Tibial artery (tissue), 4 donors: ENCODE measurements at regions not wholly inside any gene's neighbourhood (a gene's known extent, or its start where the extent isn't known, plus 50 kb on each side); places are given as distances from the start of the nearest gene placed in this dataset.

Experiments used
- DNase-seq, 2 donors: peaks; one replicate each; pipeline ENCODE4 v3.0.0-alpha.2; 2019
- H3K27ac ChIP-seq, 2 donors: fragments of 200-600 bp; sonication (generic) in 1 of 2; 1 replicate in 1 of 2; 2 replicates in 1 of 2; pipeline ENCODE4 v1.5.1; 2018 to 2019; ENCODE audit warnings: mild to moderate bottlenecking in 1 of 2
- H3K27me3 ChIP-seq, 2 donors: fragments of 200-600 bp; sonication (generic) in 1 of 2; one replicate each; pipeline versions ENCODE4 v1.5.1 to v1.6.0; 2016 to 2019
- H3K36me3 ChIP-seq, 3 donors: fragments of 200-600 bp; sonication (generic) in 2 of 3; one replicate each; pipeline ENCODE4 v1.5.1; 2016 to 2019; ENCODE audit warnings: mild to moderate bottlenecking in 2 of 3
- H3K4me1 ChIP-seq, 4 donors: fragments of 200-600 bp; sonication (generic) in 2 of 4; 1 replicate in 3 of 4; 2 replicates in 1 of 4; pipeline ENCODE4 v1.5.1; 2016 to 2019
- H3K4me3 ChIP-seq, 2 donors: fragments of 200-600 bp; sonication (generic) in 1 of 2; 1 replicate in 1 of 2; 2 replicates in 1 of 2; pipeline ENCODE4 v1.5.1; 2018 to 2019; ENCODE audit warnings: mild to moderate bottlenecking in 2 of 2
- H3K9me3 ChIP-seq, 3 donors: fragments of 200-600 bp; sonication (generic) in 1 of 3; one replicate each; pipeline ENCODE4 v1.5.1; 2016 to 2019
- intact Hi-C: fragments of 100-400 bp; cut with DNase I; formaldehyde crosslinking; loops from one replicate; pipeline ENCODE4 v1.15.0; 2023; ENCODE audit warnings: low total_unique reads
- TF ChIP-seq, protein P1 (sequence below), 2 experiments: fragments of 200-600 bp in 1 of 2; fragments of 450-650 bp in 1 of 2; IDR thresholded peaks; one replicate each; pipeline ENCODE4 v1.5.1; 2017 to 2019; ENCODE audit warnings: antibody characterized with exemption in 2 of 2, mild to moderate bottlenecking in 1 of 2, moderate library complexity in 1 of 2

DNA sequence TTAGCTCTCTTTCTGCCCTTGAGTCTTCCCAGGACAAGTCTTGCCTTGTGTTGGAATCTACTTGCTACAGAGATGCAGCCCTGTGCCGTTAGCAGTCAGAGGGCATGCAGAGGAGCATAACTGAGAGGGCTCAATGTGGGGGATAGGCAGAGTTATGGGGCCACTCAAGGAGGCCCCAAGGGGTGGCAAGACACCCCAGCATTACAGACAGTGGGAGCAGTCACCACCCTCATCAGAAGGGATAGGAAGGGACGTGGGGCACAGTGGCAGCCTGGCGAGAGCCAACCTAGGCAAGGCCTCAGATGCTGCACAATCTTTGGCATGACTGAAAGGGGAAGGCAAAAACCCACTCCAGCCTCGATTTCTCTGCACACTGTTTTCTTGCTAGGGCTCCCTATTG, 169.1 kb downstream of the TMEM18 start:
- no peaks in the 10 kb centered on the region for H3K27me3 ChIP-seq
- TF ChIP-seq, protein P1, sequence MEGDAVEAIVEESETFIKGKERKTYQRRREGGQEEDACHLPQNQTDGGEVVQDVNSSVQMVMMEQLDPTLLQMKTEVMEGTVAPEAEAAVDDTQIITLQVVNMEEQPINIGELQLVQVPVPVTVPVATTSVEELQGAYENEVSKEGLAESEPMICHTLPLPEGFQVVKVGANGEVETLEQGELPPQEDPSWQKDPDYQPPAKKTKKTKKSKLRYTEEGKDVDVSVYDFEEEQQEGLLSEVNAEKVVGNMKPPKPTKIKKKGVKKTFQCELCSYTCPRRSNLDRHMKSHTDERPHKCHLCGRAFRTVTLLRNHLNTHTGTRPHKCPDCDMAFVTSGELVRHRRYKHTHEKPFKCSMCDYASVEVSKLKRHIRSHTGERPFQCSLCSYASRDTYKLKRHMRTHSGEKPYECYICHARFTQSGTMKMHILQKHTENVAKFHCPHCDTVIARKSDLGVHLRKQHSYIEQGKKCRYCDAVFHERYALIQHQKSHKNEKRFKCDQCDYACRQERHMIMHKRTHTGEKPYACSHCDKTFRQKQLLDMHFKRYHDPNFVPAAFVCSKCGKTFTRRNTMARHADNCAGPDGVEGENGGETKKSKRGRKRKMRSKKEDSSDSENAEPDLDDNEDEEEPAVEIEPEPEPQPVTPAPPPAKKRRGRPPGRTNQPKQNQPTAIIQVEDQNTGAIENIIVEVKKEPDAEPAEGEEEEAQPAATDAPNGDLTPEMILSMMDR (IDR thresholded peaks at IDR 0.05): no peak
- DNase-seq: no peak
- intact Hi-C loops: no loop called here
- no peak overlapping the region for H3K27ac ChIP-seq
- H3K36me3 ChIP-seq: no peaks in the 10 kb centered on the region
- H3K9me3 ChIP-seq: no peaks in the 10 kb centered on the region
- no peaks in the 10 kb centered on the region for H3K4me1 ChIP-seq
- H3K4me3 ChIP-seq: no peak overlapping the region

DNA sequence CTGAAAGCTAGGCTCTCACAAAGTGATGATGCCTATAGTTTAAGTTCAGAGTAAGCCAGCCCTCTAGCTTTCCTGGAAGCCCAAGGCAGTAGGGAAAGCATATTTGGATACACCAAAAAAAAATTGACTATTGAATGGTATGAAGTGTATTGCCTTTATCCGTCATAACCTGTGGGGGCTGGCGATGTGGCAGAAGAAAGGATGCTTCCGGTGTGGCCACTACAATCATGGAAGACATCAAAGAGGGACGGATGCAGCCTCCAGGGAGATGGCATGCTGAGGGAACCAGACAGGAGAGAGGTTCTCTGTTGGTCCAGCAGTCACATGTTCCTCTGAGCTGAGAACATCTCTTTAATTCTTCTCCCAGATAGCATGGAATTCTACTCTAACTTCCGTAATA, 170.3 kb downstream of the TMEM18 start:
- TF ChIP-seq, protein P1 (IDR thresholded peaks at IDR 0.05): no peak
- no peak overlapping the region for H3K4me3 ChIP-seq
- H3K27me3 ChIP-seq: no peaks in the 10 kb centered on the region
- no peak overlapping the region for H3K27ac ChIP-seq
- no peaks in the 10 kb centered on the region for H3K4me1 ChIP-seq
- DNase-seq: no peak
- no peaks in the 10 kb centered on the region for H3K9me3 ChIP-seq
- intact Hi-C loops: no loop called here
- no peaks in the 10 kb centered on the region for H3K36me3 ChIP-seq

DNA sequence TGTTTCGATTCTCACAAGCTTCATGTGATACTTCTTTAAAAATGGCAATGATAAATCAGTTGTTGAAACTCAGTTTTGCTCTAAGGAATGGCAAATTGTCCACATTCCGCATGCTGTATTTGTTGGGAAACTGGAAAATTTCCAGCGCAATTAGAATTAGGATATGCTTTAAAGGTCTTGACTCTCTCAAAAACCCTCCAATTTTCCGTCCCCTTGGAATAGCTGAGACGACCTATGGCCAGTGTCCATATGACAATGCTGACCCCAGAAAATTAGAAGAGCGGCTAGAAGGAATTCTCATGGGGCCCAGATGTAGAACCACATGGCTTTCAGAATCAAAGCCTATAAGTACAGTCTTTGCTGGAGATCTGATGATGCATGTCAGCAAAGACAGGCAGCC, 170.8 kb downstream of the TMEM18 start:
- TF ChIP-seq, protein P1 (IDR thresholded peaks at IDR 0.05): no peak
- no peaks in the 10 kb centered on the region for H3K9me3 ChIP-seq
- no peaks in the 10 kb centered on the region for H3K36me3 ChIP-seq
- H3K4me1 ChIP-seq: no peaks in the 10 kb centered on the region
- H3K4me3 ChIP-seq: no peak overlapping the region
- no peaks in the 10 kb centered on the region for H3K27me3 ChIP-seq
- intact Hi-C loops: no loop called here
- DNase-seq: no peak
- no peak overlapping the region for H3K27ac ChIP-seq

DNA sequence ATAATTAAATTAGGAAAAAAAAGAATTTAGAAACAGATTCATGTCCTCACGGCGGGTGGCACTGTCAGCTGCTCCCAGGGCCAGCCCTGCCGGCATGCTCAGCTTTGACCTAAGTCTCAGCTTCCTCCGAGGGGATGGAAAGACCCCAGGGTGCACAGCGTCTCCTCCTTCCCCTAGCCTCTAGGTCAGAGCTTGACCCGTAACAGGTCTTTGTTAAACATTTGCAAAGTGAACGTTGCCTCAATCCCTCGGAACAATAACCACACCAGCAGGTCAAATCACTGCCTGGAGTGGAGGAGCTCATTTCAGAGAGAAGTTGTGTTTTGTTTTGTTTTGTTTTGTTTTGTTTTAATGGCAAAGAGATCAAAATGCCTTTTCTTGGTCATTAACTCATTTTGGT, 171.3 kb downstream of the TMEM18 start:
- TF ChIP-seq, protein P1 (IDR thresholded peaks at IDR 0.05): no peak
- Histone ChIP-seq H3K36me3 (no peaks in the 10 kb centered on the region), H3K9me3 (no peaks in the 10 kb centered on the region), H3K27me3 (no peaks in the 10 kb centered on the region), H3K4me1 (no peaks in the 10 kb centered on the region), H3K4me3 (no peak overlapping the region), H3K27ac (no peak overlapping the region)
- DNase-seq: no peak
- intact Hi-C loops: no loop called here

DNA sequence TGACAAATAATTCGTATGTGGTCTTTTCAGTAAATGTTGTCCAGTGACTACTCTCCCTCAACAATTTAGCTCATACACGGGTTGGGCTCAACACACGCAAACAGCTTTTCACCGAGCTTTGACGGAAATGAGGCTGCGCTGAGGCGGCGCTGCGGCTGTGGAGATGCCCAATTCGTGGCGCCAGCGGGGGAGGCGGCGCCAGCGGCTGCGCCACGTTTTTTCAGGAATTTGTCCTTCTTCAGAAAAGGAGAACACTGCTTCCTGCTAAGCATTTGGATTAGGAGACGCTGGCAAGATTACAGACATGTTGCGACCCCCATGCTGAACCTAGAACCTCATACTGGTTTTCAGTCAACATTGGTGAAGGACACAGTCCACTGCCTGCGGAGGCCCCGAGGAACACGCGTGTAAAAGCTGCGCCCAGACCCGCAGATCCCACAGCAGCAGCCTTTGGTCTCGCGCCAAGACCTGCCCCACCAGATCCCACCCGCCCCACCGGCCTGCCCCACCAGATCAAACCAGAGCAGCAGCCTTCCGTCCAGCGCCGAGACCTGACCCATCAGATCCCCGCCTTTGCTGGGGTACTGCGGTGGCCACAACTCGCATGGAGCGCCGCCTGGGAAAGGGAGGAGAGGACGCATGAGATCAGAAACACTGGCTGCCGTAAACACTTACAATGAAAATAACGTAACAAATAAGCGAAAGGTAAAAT, 173.8 kb downstream of the TMEM18 start:
- Histone ChIP-seq H3K4me3 (no peak overlapping the region), H3K27ac (no peak overlapping the region), H3K27me3 (peaks cover 0 to under 1% of the 10 kb centered on the region in 2 donors), H3K36me3 (no peaks in the 10 kb centered on the region), H3K9me3 (no peaks in the 10 kb centered on the region), H3K4me1 (no peaks in the 10 kb centered on the region)
- TF ChIP-seq, protein P1 (IDR thresholded peaks at IDR 0.05): no peak
- no peak for DNase-seq
- intact Hi-C loops: no loop called here

DNA sequence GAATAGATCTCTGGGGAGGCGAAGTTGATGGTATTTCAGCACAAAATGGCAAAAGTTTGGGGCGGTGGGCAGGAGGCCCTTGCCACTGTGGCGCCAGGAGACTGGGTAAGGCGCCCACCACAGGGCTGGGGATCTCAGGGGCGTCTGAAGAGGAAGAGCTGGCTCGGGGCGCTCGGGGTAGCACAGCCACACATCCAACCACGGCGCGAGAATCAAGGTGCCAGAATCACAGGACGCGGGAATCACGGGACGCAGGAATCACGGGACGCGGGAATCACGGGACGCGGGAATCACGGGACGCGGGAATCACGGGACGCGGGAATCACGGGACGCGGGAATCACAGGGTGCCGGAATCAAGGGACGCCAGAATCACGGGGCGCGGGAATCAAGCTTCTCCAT, 174.4 kb downstream of the TMEM18 start:
- no peaks in the 10 kb centered on the region for H3K36me3 ChIP-seq
- H3K27ac ChIP-seq: no peak overlapping the region
- no peak overlapping the region for H3K4me3 ChIP-seq
- no peaks in the 10 kb centered on the region for H3K4me1 ChIP-seq
- H3K9me3 ChIP-seq: no peaks in the 10 kb centered on the region
- peaks cover 0 to 4% of the 10 kb centered on the region in 2 donors for H3K27me3 ChIP-seq
- TF ChIP-seq, protein P1 (IDR thresholded peaks at IDR 0.05): no peak
- intact Hi-C loops: no loop called here
- no peak for DNase-seq
